OCI-LY1 (cell line): ENCODE measurements at regions not wholly inside any gene's neighbourhood (a gene's known extent, or its start where the extent isn't known, plus 50 kb on each side); places are given as distances from the start of the nearest gene placed in this dataset.
"Not testable (repeated sequence)": the region's sequence is repeated elsewhere in the genome, so short reads cannot be mapped to it uniquely, and the experiment has no call there.

Experiments
- H2AFZ ChIP-seq: fragments of 200-600 bp; sonication (generic), shearing (Covaris generic); 2 replicates; pipeline ENCODE4 v1.6.0; 2014; ENCODE audit warnings: antibody characterized with exemption, mild to moderate bottlenecking, low read length
- H3F3A ChIP-seq: fragments of 200-600 bp; sonication (generic), shearing (Covaris generic); 2 replicates; pipeline ENCODE4 v1.6.0; 2014; ENCODE audit warnings: mild to moderate bottlenecking, antibody characterized with exemption, low read length, moderate library complexity; ENCODE audit not compliant: insufficient read depth
- H3K27ac ChIP-seq: fragments of 200-600 bp; sonication (generic); 2 replicates; pipeline ENCODE4 v1.5.1; 2014; ENCODE audit warnings: low read length, mixed run types, mild to moderate bottlenecking, low read depth; ENCODE audit not compliant: poor library complexity, severe bottlenecking
- H3K27me3 ChIP-seq: fragments of 200-600 bp; sonication (generic); 2 replicates; pipeline ENCODE4 v1.6.0; 2014; ENCODE audit warnings: antibody characterized with exemption, mild to moderate bottlenecking, low read length, moderate library complexity; ENCODE audit not compliant: insufficient read depth
- H3K36me3 ChIP-seq: fragments of 200-600 bp; sonication (generic); 2 replicates; pipeline ENCODE4 v1.6.1; 2014; ENCODE audit warnings: mild to moderate bottlenecking, antibody characterized with exemption, low read length, moderate library complexity, mixed read lengths; ENCODE audit not compliant: insufficient read depth
- H3K4me1 ChIP-seq: fragments of 200-600 bp; sonication (generic); 2 replicates; pipeline ENCODE4 v1.5.1; 2014; ENCODE audit warnings: mild to moderate bottlenecking, low read length, moderate library complexity; ENCODE audit not compliant: insufficient read depth, severe bottlenecking
- H3K4me2 ChIP-seq: fragments of 200-600 bp; sonication (generic), shearing (Covaris generic); 2 replicates; pipeline ENCODE4 v1.6.1; 2014; ENCODE audit warnings: low read length
- H3K4me3 ChIP-seq: fragments of 200-600 bp; sonication (generic); 2 replicates; pipeline ENCODE4 v1.5.1; 2014; ENCODE audit warnings: low read length, low read depth, mild to moderate bottlenecking, mixed read lengths; ENCODE audit not compliant: poor library complexity, severe bottlenecking
- H3K79me2 ChIP-seq: fragments of 200-600 bp; shearing (Covaris generic); 2 replicates; pipeline ENCODE4 v1.6.1; 2016; ENCODE audit warnings: mixed run types, low read length, mixed read lengths; ENCODE audit not compliant: insufficient read depth
- H3K9ac ChIP-seq: fragments of 200-600 bp; sonication (generic), shearing (Covaris generic); 2 replicates; pipeline ENCODE4 v1.6.1; 2014; ENCODE audit warnings: mild to moderate bottlenecking, low read length, mixed read lengths
- H3K9me2 ChIP-seq: fragments of 200-600 bp; sonication (generic), shearing (Covaris generic); 2 replicates; pipeline ENCODE4 v1.6.1; 2014; ENCODE audit warnings: low read depth, mild to moderate bottlenecking, low read length, mixed read lengths
- H3K9me3 ChIP-seq: fragments of 200-600 bp; shearing (Covaris generic); 2 replicates; pipeline ENCODE4 v1.6.1; 2014; ENCODE audit warnings: low read length, mixed read lengths
- H4K20me1 ChIP-seq: fragments of 200-600 bp; sonication (generic), shearing (Covaris generic); 2 replicates; pipeline ENCODE4 v1.6.0; 2016; ENCODE audit warnings: mild to moderate bottlenecking, low read length; ENCODE audit not compliant: insufficient read depth
- CTCF ChIP-seq: fragments of 200-600 bp; sonication (generic), shearing (Covaris generic); IDR thresholded peaks from 2 replicates; pipeline ENCODE4 v1.5.1; 2017; ENCODE audit warnings: mild to moderate bottlenecking, antibody characterized with exemption, low read length, moderate library complexity, mixed read lengths
- EZH2 ChIP-seq: fragments of 200-600 bp; sonication (generic), shearing (Covaris generic); IDR thresholded peaks from 2 replicates; pipeline ENCODE4 v1.8.0; 2017; ENCODE audit warnings: borderline replicate concordance, mixed run types, mild to moderate bottlenecking, antibody characterized with exemption, low read length, moderate library complexity, mixed read lengths

GRCh38 chr3:5504135-5504534 is 316.6 kb downstream of the EDEM1 start:
- H3K9ac ChIP-seq, result no peak overlapping the region
- H3K27ac ChIP-seq, result no peak overlapping the region
- H3K27me3 ChIP-seq, result no peaks in the 10 kb centered on the region
- H3K4me3 ChIP-seq, result no peak overlapping the region
- H3K9me2 ChIP-seq, result no peaks in the 10 kb centered on the region
- H3K9me3 ChIP-seq, result no peaks in the 10 kb centered on the region
- no peaks in the 10 kb centered on the region for H3K36me3 ChIP-seq
- no peak for TF ChIP-seq EZH2
- TF ChIP-seq CTCF, result no peak
- no peak overlapping the region for H2AFZ ChIP-seq
- no peaks in the 10 kb centered on the region for H3K79me2 ChIP-seq
- no peak overlapping the region for H3K4me2 ChIP-seq
- no peaks in the 10 kb centered on the region for H3K4me1 ChIP-seq
- no peaks in the 10 kb centered on the region for H3F3A ChIP-seq
- H4K20me1 ChIP-seq, result no peaks in the 10 kb centered on the region

- no peak overlapping the region for H3K4me2 ChIP-seq
- no peak overlapping the region for H3K4me3 ChIP-seq
- TF ChIP-seq CTCF, result no peak
- TF ChIP-seq EZH2, result no peak
- no peaks in the 10 kb centered on the region for H3K4me1 ChIP-seq
- H3K79me2 ChIP-seq, result no peaks in the 10 kb centered on the region
- no peak overlapping the region for H2AFZ ChIP-seq
- no peaks in the 10 kb centered on the region for H4K20me1 ChIP-seq
- no peak overlapping the region for H3K9ac ChIP-seq
- no peak overlapping the region for H3K27ac ChIP-seq
- no peaks in the 10 kb centered on the region for H3K9me2 ChIP-seq
- H3K36me3 ChIP-seq, result no peaks in the 10 kb centered on the region
- no peaks in the 10 kb centered on the region for H3K9me3 ChIP-seq
- no peaks in the 10 kb centered on the region for H3K27me3 ChIP-seq
- no peaks in the 10 kb centered on the region for H3F3A ChIP-seq
Measured at GRCh38 chr3:5505163-5505562, 317.7 kb downstream of the EDEM1 start.

GRCh38 chr3:5505997-5506396 is 318.5 kb downstream of the EDEM1 start:
- Histone ChIP-seq H3K4me1 (no peaks in the 10 kb centered on the region), H3K27me3 (no peaks in the 10 kb centered on the region), H3F3A (no peaks in the 10 kb centered on the region), H3K9ac (no peak overlapping the region), H3K4me2 (no peak overlapping the region), H2AFZ (no peak overlapping the region), H3K4me3 (no peak overlapping the region), H3K36me3 (no peaks in the 10 kb centered on the region), H3K9me3 (no peaks in the 10 kb centered on the region), H4K20me1 (no peaks in the 10 kb centered on the region), H3K9me2 (no peaks in the 10 kb centered on the region), H3K27ac (no peak overlapping the region), H3K79me2 (no peaks in the 10 kb centered on the region)
- TF ChIP-seq EZH2, result no peak

- not testable (repeated sequence) for H3K4me1 ChIP-seq, H3K9me2 ChIP-seq, H4K20me1 ChIP-seq, H2AFZ ChIP-seq, H3K36me3 ChIP-seq, H3K79me2 ChIP-seq, H3K9me3 ChIP-seq, H3K27me3 ChIP-seq, H3K9ac ChIP-seq, H3K4me2 ChIP-seq, H3K27ac ChIP-seq, H3K4me3 ChIP-seq, H3F3A ChIP-seq
Measured at GRCh38 chr3:5508860-5509259, 321.4 kb downstream of the EDEM1 start.
